Neuronal stem cell (in vitro differentiated cells): ENCODE measurements at regions not wholly inside any gene's neighbourhood (a gene's known extent, or its start where the extent isn't known, plus 50 kb on each side); places are given as distances from the start of the nearest gene placed in this dataset.
"Not testable (repeated sequence)": the region's sequence is repeated elsewhere in the genome, so short reads cannot be mapped to it uniquely, and the experiment has no call there.

ENCODE experiments used
- DNase-seq: peaks from one replicate; pipeline ENCODE4 v3.0.0-alpha.2; 2013; ENCODE audit warnings: low spot score
- H2AFZ ChIP-seq: one replicate; pipeline ENCODE4 v1.6.1; 2013; ENCODE audit warnings: mild to moderate bottlenecking, low read length, inconsistent platforms
- H2AK5ac ChIP-seq: 2 replicates; pipeline ENCODE4 v1.6.1; 2013; ENCODE audit warnings: low read depth, mild to moderate bottlenecking, inconsistent platforms, low read length, moderate library complexity, mixed read lengths
- H2BK120ac ChIP-seq: 2 replicates; pipeline ENCODE4 v1.6.1; 2013; ENCODE audit warnings: low read depth, mild to moderate bottlenecking, inconsistent platforms, low read length, moderate library complexity, mixed read lengths
- H2BK12ac ChIP-seq: one replicate; pipeline ENCODE4 v1.6.1; 2013; ENCODE audit warnings: low read length, inconsistent platforms
- H2BK15ac ChIP-seq: 2 replicates; pipeline ENCODE4 v1.6.1; 2013; ENCODE audit warnings: mild to moderate bottlenecking, low read length, inconsistent platforms, mixed read lengths
- H2BK5ac ChIP-seq: one replicate; pipeline ENCODE4 v1.6.1; 2013; ENCODE audit warnings: inconsistent platforms, mild to moderate bottlenecking, low read length, moderate library complexity
- H3K14ac ChIP-seq: one replicate; pipeline ENCODE4 v1.6.1; 2013; ENCODE audit warnings: low read length, inconsistent platforms
- H3K18ac ChIP-seq: 2 replicates; pipeline ENCODE4 v1.6.1; 2013; ENCODE audit warnings: low read length, inconsistent platforms
- H3K23ac ChIP-seq: 2 replicates; pipeline ENCODE4 v1.6.1; 2013; ENCODE audit warnings: low read depth, mild to moderate bottlenecking, mixed read lengths, low read length, inconsistent platforms; ENCODE audit not compliant: poor library complexity
- H3K27ac ChIP-seq: replicated peaks from 3 replicates; pipeline ENCODE4 v1.5.1; 2013; ENCODE audit warnings: low read length, inconsistent platforms
- H3K27me3 ChIP-seq, 3 experiments: 2 replicates each; pipeline ENCODE4 v1.6.1; 2013; ENCODE audit warnings: low read length in 3 of 3, mild to moderate bottlenecking in 2 of 3, inconsistent platforms in 1 of 3, low read depth in 1 of 3, mixed read lengths in 1 of 3, moderate library complexity in 1 of 3; ENCODE audit not compliant: control insufficient read depth in 3 of 3, insufficient read depth in 3 of 3
- H3K36me3 ChIP-seq, 2 donors: replicated peaks in 1 of 2; 2 replicates each; pipeline ENCODE4 v1.6.1; 2013; ENCODE audit warnings: low read length in 2 of 2; ENCODE audit not compliant: control insufficient read depth in 2 of 2, insufficient read depth in 2 of 2
- H3K4ac ChIP-seq: 2 replicates; pipeline ENCODE4 v1.6.1; 2013; ENCODE audit warnings: inconsistent platforms, mild to moderate bottlenecking, low read length, moderate library complexity
- H3K4me1 ChIP-seq, 2 donors: 1 replicate in 1 of 2; 2 replicates in 1 of 2; pipeline ENCODE4 v1.6.1; 2013; ENCODE audit warnings: low read length in 2 of 2, low read depth in 1 of 2; ENCODE audit not compliant: control insufficient read depth in 2 of 2, insufficient read depth in 1 of 2
- H3K4me2 ChIP-seq: one replicate; pipeline ENCODE4 v1.6.1; 2013; ENCODE audit warnings: mild to moderate bottlenecking, low read length, inconsistent platforms; ENCODE audit not compliant: insufficient read depth, poor library complexity, severe bottlenecking
- H3K4me3 ChIP-seq, 2 donors: 2 replicates each; pipeline ENCODE4 v1.5.1; 2013; ENCODE audit warnings: low read length in 2 of 2, mild to moderate bottlenecking in 2 of 2, inconsistent platforms in 1 of 2, moderate library complexity in 1 of 2
- H3K79me1 ChIP-seq: one replicate; pipeline ENCODE4 v1.6.1; 2013; ENCODE audit warnings: low read depth, mild to moderate bottlenecking, inconsistent platforms, low read length, moderate library complexity
- H3K9ac ChIP-seq: one replicate; pipeline ENCODE4 v1.6.1; 2013; ENCODE audit warnings: mild to moderate bottlenecking, low read depth, low read length, inconsistent platforms; ENCODE audit not compliant: poor library complexity
- H3K9me3 ChIP-seq, 2 donors: replicated peaks in 1 of 2; 2 replicates each; pipeline versions ENCODE3 to v1.6.1; 2013; ENCODE audit warnings: low read length in 2 of 2, mild to moderate bottlenecking in 2 of 2, inconsistent platforms in 1 of 2, low read depth in 1 of 2, mixed read lengths in 1 of 2, moderate library complexity in 1 of 2; ENCODE audit not compliant: control insufficient read depth in 2 of 2, insufficient read depth in 1 of 2
- H4K8ac ChIP-seq: one replicate; pipeline ENCODE4 v1.6.1; 2013; ENCODE audit warnings: low read depth, mild to moderate bottlenecking, inconsistent platforms, low read length, moderate library complexity
- H4K91ac ChIP-seq: one replicate; pipeline ENCODE4 v1.6.1; 2013; ENCODE audit warnings: low read length, low read depth, mild to moderate bottlenecking, inconsistent platforms; ENCODE audit not compliant: poor library complexity
- WGBS, 2 donors: extraction: QIAGEN DNeasy Blood & Tissue Kit; methylation state at CpG; one replicate each; pipeline ENCODE4 v1.1.7; 2013; ENCODE audit warnings: missing lambda C conversion rate in 2 of 2, mixed read lengths in 1 of 2; ENCODE audit not compliant: insufficient read length in 2 of 2, insufficient replicate concordance in 1 of 2; ENCODE audit errors: extremely low coverage in 2 of 2; 5-methylcytosine and 5-hydroxymethylcytosine counted together

DNA sequence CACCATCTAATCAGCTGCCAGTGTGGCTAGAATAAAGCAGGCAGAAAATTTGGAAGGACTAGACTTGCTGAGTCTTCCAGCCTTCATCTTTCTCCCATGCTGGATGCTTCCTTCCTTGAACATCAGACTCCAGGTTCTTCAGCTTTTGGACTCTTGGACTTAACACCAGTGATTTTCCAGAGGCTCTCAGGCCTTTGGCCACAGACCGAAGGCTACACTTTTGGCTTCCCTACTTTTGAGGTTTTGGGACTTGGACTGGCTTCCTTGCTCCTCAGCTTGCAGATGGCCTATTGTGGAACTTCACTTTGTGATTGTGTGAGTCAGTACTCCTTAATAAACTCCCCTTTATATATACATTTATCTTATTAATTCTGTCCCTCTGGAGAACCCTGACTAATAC, 129.8 kb upstream of the MB21D2 start:
- H2AK5ac ChIP-seq, H2BK12ac ChIP-seq, H3K14ac ChIP-seq, H4K91ac ChIP-seq, H3K9ac ChIP-seq, H3K36me3 ChIP-seq, H2BK15ac ChIP-seq, H2BK5ac ChIP-seq, H3K4ac ChIP-seq, H3K18ac ChIP-seq, H2BK120ac ChIP-seq, H3K4me2 ChIP-seq, DNase-seq, H3K9me3 ChIP-seq, H3K23ac ChIP-seq, H3K27ac ChIP-seq, H3K79me1 ChIP-seq, H2AFZ ChIP-seq, H4K8ac ChIP-seq, H3K27me3 ChIP-seq, H3K4me3 ChIP-seq, H3K4me1 ChIP-seq: not testable (repeated sequence)
- no CpG with 5 or more reads among the region's 1 CpG for WGBS, 2 donors

- H2BK120ac ChIP-seq: no peak overlapping the region
- H3K23ac ChIP-seq: no peak overlapping the region
- H3K4me2 ChIP-seq: no peak overlapping the region
- H3K18ac ChIP-seq: no peak overlapping the region
- H3K4ac ChIP-seq: no peak overlapping the region
- H3K36me3 ChIP-seq: no peaks in the 10 kb centered on the region
- no peak overlapping the region for H2BK12ac ChIP-seq
- H2AK5ac ChIP-seq: no peak overlapping the region
- H2AFZ ChIP-seq: no peak overlapping the region
- no CpG with 5 or more reads among the region's 1 CpG for WGBS, 2 donors
- H3K79me1 ChIP-seq: no peaks in the 10 kb centered on the region
- no peak overlapping the region for H2BK15ac ChIP-seq
- H4K8ac ChIP-seq: no peak overlapping the region
- H4K91ac ChIP-seq: no peak overlapping the region
- no peak overlapping the region for H2BK5ac ChIP-seq
- no peaks in the 10 kb centered on the region for H3K27me3 ChIP-seq
- no peak for DNase-seq
- no peak overlapping the region for H3K14ac ChIP-seq
- H3K9ac ChIP-seq: no peak overlapping the region
- H3K4me3 ChIP-seq: no peak overlapping the region
- no peaks in the 10 kb centered on the region for H3K4me1 ChIP-seq
- no peaks in the 10 kb centered on the region for H3K9me3 ChIP-seq
- no peak overlapping the region for H3K27ac ChIP-seq
Observed at GRCh38 chr3:193048127-193048526, 130.5 kb upstream of the MB21D2 start.

DNA sequence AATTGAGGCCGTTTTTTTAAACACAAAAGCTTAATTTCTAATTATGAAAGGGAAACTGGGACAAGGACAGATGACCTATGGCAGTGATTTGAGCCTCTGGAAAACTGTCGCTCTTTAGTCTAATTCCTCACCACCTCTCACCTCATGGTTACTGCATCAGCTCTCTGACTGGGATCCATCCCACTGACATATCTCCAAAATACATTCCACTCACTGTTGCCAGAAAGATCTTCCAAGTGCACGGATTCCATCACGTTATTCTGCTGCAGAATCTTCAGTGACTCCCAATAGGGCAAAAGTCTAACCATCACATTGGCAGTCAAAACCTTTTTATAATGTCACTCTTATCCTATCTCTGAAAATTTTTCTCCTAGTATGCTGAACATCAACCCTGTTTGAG, 132.3 kb upstream of the MB21D2 start:
- no peak overlapping the region for H4K8ac ChIP-seq
- WGBS, 2 donors: no CpG with 5 or more reads among the region's 4 CpGs

GRCh38 chr3:193051314-193051713, 133.7 kb upstream of the MB21D2 start:
- no CpG with 5 or more reads among the region's 4 CpGs for WGBS, 2 donors
- no peak overlapping the region for H3K27ac ChIP-seq
- no peak overlapping the region for H4K91ac ChIP-seq

More for the DNA sequence above, 132.3 kb upstream of the MB21D2 start:
- H2BK15ac ChIP-seq: no peak overlapping the region
- DNase-seq: no peak
- H3K4me1 ChIP-seq: no peaks in the 10 kb centered on the region
- no peak overlapping the region for H3K27ac ChIP-seq
- H2AK5ac ChIP-seq: no peak overlapping the region
- no peak overlapping the region for H3K4ac ChIP-seq
- H3K36me3 ChIP-seq: no peaks in the 10 kb centered on the region
- H3K4me2 ChIP-seq: no peak overlapping the region
- no peak overlapping the region for H2BK12ac ChIP-seq
- H2BK5ac ChIP-seq: no peak overlapping the region
- H3K14ac ChIP-seq: no peak overlapping the region
- no peak overlapping the region for H4K91ac ChIP-seq
- no peak overlapping the region for H2AFZ ChIP-seq
- no peak overlapping the region for H2BK120ac ChIP-seq
- no peak overlapping the region for H3K18ac ChIP-seq
- H3K9ac ChIP-seq: no peak overlapping the region
- H3K4me3 ChIP-seq: no peak overlapping the region
- no peaks in the 10 kb centered on the region for H3K27me3 ChIP-seq
- no peak overlapping the region for H3K23ac ChIP-seq
- no peaks in the 10 kb centered on the region for H3K9me3 ChIP-seq
- no peaks in the 10 kb centered on the region for H3K79me1 ChIP-seq

More at GRCh38 chr3:193051314-193051713, 133.7 kb upstream of the MB21D2 start:
- H3K79me1 ChIP-seq: no peaks in the 10 kb centered on the region
- no peak overlapping the region for H3K18ac ChIP-seq
- H2BK15ac ChIP-seq: no peak overlapping the region
- H3K23ac ChIP-seq: no peak overlapping the region
- H2AFZ ChIP-seq: no peak overlapping the region
- no peak overlapping the region for H2AK5ac ChIP-seq
- no peaks in the 10 kb centered on the region for H3K36me3 ChIP-seq
- DNase-seq: no peak
- no peak overlapping the region for H2BK5ac ChIP-seq
- no peak overlapping the region for H3K4ac ChIP-seq
- no peak overlapping the region for H3K4me2 ChIP-seq
- no peak overlapping the region for H2BK12ac ChIP-seq
- no peak overlapping the region for H3K9ac ChIP-seq
- no peaks in the 10 kb centered on the region for H3K27me3 ChIP-seq
- no peak overlapping the region for H3K14ac ChIP-seq
- H3K4me1 ChIP-seq: no peaks in the 10 kb centered on the region
- H3K9me3 ChIP-seq: no peaks in the 10 kb centered on the region
- H4K8ac ChIP-seq: no peak overlapping the region
- H3K4me3 ChIP-seq: no peak overlapping the region
- H2BK120ac ChIP-seq: no peak overlapping the region
